ENCODE measurements at regions not wholly inside any gene's neighbourhood (a gene's known extent, or its start where the extent isn't known, plus 50 kb on each side); places are given as distances from the start of the nearest gene placed in this dataset.

DNA sequence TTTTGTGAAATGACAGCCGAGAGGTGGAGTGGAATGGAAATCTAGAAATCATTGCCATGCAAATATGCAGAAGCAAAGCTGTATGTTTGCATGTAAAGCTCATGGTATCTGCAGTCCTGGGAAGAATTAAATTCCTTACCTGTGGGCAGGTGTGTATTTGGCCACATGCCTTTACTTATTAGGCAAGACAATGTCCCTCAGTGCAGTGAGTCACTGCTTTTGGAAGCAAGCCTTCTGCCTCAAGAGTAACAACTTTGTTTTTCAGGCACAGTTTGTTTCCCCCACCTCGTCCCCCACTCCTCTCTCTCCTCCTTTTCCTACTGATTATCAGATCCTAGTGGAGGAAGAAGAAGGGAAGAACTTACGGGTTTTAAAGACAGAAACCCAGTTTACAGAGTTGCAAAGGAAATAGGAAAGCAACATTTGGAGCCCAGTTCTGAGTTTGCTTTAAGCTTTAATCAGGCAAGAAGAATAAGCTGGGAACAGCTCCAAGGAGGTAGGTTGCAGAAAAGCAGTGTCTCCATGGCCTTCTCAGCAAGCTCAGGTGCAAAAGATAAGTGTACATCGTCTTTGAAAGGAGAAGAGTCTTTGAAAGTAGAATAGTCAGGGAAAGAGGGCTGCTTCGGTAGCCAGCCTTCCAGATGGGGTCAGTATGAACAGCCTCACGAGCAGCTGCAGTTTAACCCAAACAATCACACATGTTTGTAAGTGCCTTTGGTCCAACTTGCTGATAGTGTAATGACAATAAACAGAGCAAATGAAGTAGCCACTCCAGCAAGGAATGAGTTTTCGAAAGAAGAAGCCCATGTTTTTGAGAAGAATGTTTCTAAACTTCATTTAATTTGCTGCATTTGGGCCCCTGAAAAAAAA, 190.1 kb downstream of the KLF5 start:
- in situ Hi-C loops (cut with MboI; ENCODE audit: low sequenced_read_pairs), result no loop called here

DNA sequence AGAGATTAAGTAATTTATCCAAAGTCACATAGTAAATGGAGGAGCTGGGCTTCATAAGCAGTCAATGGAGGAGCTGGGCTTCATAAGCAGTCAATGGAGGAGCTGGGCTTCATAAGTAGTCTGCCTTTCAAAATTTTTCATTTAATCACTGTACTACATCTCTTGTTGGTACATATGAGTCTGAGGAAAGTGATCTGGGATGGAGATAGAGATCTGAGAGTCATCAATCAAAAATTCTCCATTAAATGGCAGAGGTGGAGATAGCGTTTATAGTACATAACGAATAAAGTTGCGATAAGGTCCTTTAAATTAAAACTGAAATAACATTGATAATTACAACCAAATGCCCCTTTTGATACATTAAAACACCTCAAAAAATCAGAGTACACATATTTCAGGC, 189.3 kb downstream of the KLF5 start:
- in situ Hi-C loops (cut with MboI; ENCODE audit: low sequenced_read_pairs), result no loop called here

DNA sequence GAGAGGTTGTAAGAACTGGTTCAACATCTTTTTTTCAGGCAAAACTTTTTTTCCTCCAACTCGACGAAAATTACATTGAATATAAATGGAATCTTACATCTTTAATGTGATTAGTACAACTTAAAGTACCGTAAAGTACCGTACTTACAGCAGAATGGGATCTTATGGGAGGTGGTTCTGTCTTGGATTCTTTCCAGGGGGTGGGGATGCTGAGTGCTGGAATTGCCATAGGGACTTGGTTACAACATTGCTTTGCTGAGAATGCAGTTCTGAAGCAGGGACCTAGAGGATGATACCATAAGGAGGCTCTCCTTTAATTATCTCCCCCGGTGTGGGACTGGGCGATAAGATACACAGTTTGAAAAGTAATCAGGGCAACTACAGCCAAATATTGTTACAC, 186.4 kb downstream of the KLF5 start:
- in situ Hi-C loops (cut with MboI; ENCODE audit: low sequenced_read_pairs), result no loop called here

DNA sequence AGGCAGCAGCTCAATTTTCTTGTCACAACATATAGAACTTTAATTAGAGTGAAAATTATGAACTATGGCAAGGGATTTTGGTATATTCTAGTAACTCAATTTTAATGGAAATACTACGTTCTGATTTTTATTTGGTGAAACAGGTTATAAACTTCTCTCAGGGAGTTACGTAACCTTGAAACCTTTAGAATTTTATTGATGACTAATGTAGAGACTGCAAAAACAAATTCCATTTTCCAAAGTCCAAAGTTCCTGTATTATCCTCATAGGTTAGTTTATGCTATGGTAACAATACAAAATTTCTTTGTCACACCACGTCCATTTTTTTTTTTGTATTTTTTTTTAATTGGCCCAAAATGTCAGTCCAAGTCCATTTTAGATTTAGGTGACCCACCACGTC, 185.7 kb downstream of the KLF5 start:
- in situ Hi-C loops (cut with MboI; ENCODE audit: low sequenced_read_pairs), result no loop called here

DNA sequence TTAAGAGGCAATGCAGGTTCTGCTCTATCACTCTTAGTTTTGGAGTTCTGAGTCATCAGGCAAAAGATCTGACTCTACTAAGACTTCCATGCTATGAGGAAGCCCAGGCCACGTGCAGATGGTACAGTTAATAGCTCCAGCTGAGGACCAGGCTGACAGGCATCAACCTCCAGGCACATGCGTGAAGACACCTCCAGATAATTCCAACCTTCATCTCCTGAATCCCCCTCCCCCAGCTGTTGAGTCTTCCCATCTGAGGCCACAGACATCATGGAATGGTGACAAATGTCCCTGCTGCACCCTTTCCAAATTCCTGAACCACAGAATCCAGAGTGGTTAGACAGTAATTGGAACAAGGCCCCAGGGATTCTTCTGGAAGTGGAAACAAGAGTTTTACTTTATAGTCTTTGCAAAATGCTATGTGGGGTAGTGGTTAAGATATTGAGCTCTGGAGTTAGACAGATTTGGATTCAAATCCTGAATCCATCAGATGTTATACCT, 183.8 kb downstream of the KLF5 start:
- in situ Hi-C loops (cut with MboI; ENCODE audit: low sequenced_read_pairs), result no loop called here

DNA sequence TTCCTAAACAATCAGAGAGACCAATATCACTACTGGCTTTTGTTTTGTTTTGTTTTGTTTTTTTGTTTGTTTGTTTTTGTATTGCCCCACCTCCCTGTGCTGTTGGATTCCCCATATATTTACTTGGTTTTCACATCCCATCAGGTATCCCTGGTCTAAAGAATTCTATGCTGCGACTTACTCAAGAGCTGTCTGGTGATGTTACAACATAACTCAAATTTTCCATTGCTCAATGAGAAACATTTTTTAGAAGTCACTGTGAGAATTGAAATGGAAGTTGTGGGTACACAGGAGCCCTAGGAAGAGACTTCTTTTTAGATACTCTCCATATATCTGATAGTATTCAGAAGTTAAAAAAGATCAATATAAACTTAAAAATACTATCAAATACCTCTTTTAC, 181.4 kb downstream of the KLF5 start:
- in situ Hi-C loops (cut with MboI; ENCODE audit: low sequenced_read_pairs), result no loop called here

DNA sequence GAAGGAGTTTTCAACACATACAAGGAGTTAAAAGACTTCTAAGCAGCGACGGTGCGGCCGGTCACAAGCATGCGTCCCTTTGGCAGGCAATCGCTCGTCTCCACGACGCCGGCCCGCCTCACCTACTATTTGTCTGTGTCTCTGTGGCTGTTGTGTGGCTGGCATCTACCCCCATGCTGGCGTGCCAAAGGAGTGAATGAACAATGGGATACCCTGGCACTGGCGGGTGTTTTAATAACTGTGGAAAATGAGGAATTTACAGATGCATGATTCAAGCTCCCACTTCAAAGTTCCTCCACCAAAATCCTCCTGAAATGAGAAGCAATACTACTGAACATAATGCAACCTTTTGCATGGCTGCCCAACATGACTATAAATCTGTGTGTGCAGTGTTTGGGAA, 176.6 kb downstream of the KLF5 start:
- in situ Hi-C loops (cut with MboI; ENCODE audit: low sequenced_read_pairs), result no loop called here

DNA sequence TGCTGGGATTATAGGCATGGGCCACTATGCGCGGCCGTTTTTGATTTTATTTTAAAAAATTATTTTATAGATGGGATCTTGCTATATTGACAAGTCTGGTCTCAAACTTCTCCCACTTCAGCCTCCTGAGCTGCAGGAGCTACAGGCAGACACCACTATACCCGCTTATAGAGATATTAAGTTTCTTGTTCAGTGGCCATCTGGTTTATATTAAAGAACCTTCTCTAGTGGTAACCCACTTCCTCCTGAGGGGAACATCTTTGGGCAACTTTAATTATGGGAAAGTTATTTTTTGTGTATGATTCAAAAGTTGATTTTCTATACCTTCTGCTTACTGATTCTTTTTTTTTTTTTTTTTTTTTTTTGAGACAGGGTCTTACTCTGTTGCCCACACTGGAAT, 172.7 kb downstream of the KLF5 start:
- in situ Hi-C loops (cut with MboI; ENCODE audit: low sequenced_read_pairs), result no loop called here

DNA sequence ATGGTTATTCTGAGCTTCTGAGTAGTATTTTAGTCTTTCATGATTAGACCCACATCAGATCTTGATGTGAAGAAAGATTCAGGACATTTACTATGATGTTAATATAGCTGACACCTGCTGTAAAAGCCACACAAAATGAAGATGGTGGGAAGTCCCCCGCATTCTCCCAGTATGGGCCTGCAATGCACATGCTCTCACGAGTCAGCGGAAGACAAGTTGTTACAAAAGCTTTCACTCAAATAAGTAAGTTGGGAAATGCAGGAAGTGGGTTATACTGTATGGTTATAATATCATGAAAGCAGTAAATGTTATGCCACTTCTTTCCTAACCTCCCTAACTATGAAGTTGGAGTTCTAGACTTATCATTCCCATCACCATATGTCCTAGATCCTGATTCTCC, 171.9 kb downstream of the KLF5 start:
- in situ Hi-C loops (cut with MboI; ENCODE audit: low sequenced_read_pairs), result no loop called here

DNA sequence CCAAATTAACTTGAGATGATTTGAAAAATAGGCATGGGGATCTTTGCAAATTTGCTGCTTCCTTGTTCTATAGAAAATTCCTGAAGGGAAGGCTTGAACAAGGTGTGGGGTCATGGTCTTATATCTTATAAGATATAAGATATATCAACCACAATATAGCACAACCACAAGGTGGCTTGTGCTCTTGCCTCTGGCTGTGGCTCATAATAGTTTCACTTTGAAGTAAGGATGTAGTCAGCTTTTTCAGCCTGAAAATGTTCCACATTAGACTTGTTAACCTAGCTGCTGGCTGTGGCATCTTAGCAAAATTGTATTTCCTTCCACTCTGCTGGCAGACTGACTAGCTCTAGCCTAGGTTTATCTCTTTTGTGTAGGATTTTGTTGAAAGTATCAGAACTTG, 169.7 kb downstream of the KLF5 start:
- in situ Hi-C loops (cut with MboI; ENCODE audit: low sequenced_read_pairs), result no loop called here

DNA sequence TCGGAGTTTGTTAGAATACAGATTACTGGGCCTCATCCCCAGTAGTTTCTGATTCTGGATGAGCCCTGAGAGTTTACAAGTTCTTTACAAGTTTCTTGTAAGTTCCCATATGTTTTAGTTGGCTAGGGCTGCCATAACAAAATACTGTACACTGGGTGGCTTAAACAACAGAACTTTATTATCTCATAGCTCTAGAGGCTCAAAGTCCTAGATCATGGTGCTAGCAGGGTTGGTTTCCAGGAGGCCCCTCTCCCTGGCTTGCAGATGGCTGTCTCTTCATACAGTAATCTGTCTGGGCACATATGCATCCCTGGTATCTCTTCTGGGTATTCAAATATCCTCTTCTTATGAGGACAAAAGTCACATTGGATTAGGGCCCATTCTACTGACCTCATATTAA, 167.2 kb downstream of the KLF5 start:
- in situ Hi-C loops (cut with MboI; ENCODE audit: low sequenced_read_pairs), result no loop called here

DNA sequence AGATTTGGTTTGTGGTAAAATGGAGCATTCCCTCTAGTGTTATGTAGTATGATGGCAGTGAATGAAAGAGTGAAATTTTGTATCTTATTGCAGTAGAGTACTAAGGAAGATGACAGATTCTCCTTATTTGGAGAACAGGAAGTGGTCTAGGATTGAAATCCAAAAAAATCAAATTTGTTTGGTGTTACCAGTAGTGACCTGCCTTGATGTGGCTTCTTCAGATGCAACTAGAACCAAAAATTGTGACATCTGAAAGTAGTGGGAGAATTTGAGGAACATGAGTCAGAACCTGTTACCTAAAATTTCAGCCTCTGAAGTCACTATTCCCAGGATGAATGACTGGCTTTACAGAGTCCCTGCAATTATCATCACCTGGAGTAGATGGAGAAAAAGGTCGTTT, 165.9 kb downstream of the KLF5 start:
- in situ Hi-C loops (cut with MboI; ENCODE audit: low sequenced_read_pairs), result no loop called here

DNA sequence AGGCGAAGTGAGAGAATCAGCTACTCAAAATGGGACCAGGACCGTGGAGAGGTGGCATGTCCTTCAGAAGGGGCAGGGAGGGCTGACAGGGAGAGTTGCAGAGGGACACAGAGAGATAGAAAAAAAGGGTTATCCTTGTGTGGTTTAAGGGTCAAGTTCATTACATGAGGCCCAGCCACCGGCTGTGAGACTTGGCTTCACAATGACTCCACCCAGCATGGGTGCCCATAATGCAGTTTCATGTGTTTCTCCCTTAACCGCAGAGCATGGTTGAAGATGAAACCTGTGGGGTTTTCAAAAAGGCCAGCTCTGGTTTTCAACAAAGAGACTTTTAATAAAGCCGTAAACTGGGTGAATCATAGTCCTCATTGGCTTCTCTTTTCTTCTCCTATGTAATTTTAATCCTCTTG, 164.6 kb downstream of the KLF5 start:
- in situ Hi-C loops (cut with MboI; ENCODE audit: low sequenced_read_pairs), result no loop called here

DNA sequence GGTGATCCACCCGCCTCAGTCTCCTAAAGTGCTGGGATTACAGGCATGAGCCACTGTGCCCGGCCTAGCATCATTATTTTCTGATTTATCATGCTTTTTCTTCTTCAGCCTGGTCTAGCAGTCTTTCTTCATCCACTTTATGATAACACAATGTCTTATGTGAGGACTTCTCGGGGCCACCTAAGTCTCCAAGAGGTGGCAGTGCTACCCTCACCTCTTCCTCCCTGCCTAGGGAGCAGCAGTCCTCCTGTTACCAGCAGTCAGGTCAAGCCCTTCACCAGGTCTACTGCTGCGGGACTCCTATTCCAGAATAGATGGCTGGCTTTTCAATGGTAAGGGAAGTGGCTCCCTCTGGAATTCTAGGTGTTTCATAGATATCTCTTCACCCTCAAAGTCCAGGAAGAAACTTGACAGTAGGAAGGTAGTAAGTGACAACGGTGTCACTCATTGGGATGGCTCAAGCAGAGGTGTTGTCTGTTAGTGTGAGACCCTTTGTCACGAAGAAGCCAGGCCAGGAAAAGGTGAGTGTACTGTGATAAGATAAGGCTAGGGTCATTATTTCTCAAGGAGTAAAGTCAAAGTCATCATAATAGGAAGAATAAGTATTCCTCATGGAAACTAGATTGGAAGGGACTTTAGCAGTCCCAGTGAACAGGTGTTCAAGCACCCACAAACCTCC, 164.0 kb downstream of the KLF5 start:
- in situ Hi-C loops (cut with MboI; ENCODE audit: low sequenced_read_pairs), result no loop called here

DNA sequence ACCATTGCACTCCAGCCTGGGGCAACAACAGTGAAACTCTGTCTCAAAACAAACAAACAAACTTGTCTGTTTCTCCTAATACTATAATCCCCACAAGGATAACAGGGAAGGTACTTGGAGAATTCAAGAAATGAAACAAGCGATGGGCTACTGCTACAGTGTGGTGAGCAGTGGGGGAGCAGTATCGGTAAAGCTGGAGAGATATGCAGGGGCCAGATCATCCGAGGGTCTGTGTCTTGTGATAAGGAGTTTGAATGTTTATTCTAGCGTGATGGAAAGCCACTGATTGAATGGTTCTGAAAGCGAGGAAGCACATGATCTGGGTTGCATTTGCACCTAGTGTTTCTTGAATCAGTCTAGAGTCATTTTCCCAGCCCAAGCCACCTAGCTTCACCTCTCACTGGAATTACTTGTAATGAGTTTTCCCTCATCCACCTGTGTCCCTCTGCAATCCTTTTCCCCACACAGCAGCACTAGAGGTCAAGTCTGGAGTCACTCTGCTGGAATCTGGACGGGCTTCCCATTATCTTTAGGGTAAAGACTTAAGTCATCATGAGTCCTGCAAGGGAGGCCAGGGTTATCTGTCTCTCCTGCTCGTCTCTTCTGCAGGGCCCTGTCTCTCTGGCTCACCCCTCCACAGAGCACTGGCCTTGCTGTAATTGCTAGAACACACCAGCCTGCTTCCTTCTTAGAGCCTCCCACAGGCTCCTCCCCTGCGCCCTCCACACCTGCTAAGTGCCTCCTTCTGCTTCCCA, 162.3 kb downstream of the KLF5 start:
- in situ Hi-C loops (cut with MboI; ENCODE audit: low sequenced_read_pairs), result no loop called here

DNA sequence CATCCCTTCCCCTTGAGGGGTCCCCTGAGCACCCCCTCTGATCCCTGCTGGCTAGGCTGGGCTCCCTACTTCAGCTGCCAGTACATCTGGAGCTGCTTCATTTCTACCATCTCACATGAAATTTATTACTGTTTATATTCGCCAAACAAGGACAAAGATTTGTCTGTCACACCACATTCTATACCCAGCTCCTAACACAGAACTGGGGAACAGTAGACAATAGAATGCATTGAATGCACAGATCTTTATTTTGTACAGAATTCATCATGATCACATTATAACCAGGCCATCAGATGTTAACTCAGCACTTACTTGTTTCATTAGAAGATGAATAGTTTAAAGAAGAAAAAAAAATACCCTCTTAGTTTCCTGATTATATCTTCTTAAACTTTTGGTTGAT, 159.4 kb downstream of the KLF5 start:
- in situ Hi-C loops (cut with MboI; ENCODE audit: low sequenced_read_pairs), result no loop called here

DNA sequence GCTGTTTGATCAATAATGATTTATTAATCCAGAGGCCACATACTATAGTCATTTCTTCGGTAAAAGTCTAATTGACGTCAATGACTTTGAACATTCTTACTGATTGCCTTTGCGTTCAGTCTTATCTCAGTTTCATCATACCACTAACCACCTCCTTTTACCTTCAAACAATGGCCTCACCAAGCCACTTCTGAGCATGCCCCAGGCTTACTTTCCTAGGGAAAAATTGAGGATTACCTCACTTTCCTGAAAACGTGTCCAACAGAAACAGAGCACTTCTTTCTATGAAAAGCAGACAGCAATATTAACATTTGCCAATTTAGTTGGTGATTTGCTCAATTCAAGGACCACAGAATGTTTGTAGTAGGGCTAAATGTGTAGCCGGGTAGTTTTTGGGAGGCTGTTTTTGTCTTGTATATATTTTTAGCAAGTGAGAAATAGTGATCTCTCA, 157.6 kb downstream of the KLF5 start:
- in situ Hi-C loops (cut with MboI; ENCODE audit: low sequenced_read_pairs), result no loop called here

DNA sequence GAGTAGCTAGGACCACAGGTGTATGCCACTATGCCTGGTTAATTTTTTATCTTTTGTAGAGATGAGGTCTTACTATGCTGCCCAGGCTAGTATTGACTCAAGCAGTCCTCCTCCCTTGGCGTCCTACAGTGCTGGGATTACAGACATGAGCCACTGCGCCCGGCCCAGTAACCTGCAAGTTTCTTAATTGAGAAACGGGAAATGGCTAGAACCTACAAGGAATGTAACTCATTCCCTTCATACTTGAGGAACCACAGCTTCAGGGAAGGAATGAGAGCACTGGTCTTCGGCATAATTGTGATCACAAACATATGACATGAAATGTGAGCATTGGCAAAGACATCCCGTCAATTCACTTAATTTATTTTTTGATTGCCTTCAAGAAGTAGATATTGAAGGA, 157.0 kb downstream of the KLF5 start:
- in situ Hi-C loops (cut with MboI; ENCODE audit: low sequenced_read_pairs), result no loop called here

DNA sequence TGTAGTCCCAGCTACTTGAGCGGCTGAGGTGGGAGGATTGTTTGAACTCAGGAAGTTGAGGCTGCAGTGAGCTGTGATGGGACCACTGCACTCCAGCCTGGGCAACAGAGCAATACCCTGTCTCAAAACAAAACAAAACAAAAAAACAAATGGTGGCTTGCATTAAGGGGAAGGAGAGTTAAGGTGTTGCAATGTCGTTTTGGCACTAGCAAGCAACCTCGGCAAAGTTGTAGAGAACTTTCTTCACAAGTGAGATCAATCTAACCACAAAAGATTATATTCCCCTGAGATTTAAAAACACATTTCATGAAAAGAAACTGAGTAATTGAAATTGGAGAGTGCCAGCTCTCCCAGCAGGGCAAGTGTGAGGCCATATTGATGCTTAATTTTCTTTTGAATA, 153.7 kb downstream of the KLF5 start:
- in situ Hi-C loops (cut with MboI; ENCODE audit: low sequenced_read_pairs), result no loop called here

DNA sequence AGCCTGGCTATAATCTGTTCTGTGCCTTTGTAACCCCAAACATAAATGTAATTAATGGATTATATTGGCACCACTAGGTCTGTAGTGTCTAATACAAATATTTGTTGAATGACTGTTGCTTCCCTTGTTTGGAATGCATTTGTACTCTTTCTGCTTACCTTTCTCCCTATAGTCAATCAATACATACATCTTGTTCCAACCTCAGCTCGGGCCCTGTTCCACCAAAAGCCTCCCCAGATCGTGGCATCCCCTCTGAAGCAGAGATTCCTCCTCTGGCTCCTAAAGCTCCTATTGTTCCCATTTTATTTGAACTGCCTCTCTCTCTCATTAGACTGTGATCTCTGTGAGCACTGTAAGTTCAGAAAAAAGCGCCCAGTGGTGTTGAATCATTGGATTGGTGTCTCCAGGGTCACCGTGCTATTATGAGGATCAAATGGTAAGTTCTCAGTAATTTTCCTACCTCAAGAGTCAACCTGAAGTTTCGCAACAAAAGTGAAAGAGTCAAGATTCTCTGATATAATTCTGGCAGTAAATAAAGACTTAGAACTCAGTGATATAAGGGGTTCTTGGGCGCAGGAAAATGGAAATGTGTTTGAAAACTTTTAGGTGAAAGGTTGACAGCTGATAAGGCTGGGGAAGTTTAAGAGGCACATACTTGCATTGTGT, 151.5 kb downstream of the KLF5 start:
- in situ Hi-C loops (cut with MboI; ENCODE audit: low sequenced_read_pairs), result no loop called here

DNA sequence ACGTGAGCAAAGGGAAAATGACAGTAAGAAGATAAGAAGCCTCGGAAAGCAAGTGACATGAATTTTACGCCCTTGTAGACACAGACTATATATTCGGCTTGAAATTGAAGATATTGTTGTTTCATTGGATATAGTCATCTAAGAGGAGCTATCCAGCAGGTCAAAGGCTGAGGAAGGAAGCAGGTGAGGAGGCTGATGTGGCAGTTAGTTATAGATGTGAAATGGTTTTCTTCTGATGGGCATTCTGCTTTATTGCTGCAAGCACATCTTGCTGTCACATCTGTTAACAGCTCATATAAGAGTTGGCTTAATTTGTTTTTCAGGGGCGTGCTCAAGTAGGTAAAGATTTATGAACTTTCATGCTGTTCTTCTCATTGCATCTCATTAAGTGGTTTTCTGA, 146.1 kb downstream of the KLF5 start:
- in situ Hi-C loops (cut with MboI; ENCODE audit: low sequenced_read_pairs), result no loop called here
